ENCODE measurements at regions not wholly inside any gene's neighbourhood (a gene's known extent, or its start where the extent isn't known, plus 50 kb on each side); places are given as distances from the start of the nearest gene placed in this dataset.

GRCh38 chr11:82636615-82637014 lies 97.0 kb downstream of the FAM181B start:
- no peak for DNase-seq (ENCODE audit: low read depth in 1 of 2, low spot score in 1 of 2)
- ChIA-PET POLR2A (no interaction called here), CTCF (no interaction called here)
- ATAC-seq: no peak
- no peak overlapping the region for H3K27ac ChIP-seq
- H3K4me3 ChIP-seq: no peak overlapping the region
- H3K4me2 ChIP-seq: no peak overlapping the region
- TF ChIP-seq BHLHE40 (IDR thresholded peaks at IDR 0.05; ENCODE audit: low read depth, low read length) (no peak), EP300 (IDR thresholded peaks at IDR 0.05) (no peak), CBX8 (IDR thresholded peaks at IDR 0.05) (no peak), PHF8 (IDR thresholded peaks at IDR 0.05; ENCODE audit: borderline replicate concordance, low read depth) (no peak), PBX3 (IDR thresholded peaks at IDR 0.05) (no peak), NPAS2 (CRISPR knock-in tag; IDR thresholded peaks at IDR 0.05; ENCODE audit: borderline replicate concordance) (no peak), ZNF302 (CRISPR knock-in tag; IDR thresholded peaks at IDR 0.05) (no peak)
- no peak for FAIRE-seq
- H3K4me1 ChIP-seq: no peaks in the 10 kb centered on the region
- H3K9me3 ChIP-seq: no peaks in the 10 kb centered on the region
- 0% methylated on average over 1 of the region's 1 CpG for WGBS (ENCODE audit: missing lambda C conversion rate)

- FAIRE-seq: no peak
- CTCF ChIA-PET: no interaction called here
- DNase-seq (ENCODE audit: low read depth in 1 of 2, low spot score in 1 of 2): no peak
- H3K9me3 ChIP-seq: no peaks in the 10 kb centered on the region
- no peaks in the 10 kb centered on the region for H3K4me1 ChIP-seq
- no peak overlapping the region for H3K4me3 ChIP-seq
- TF ChIP-seq MYC (IDR thresholded peaks at IDR 0.05; ENCODE audit: borderline replicate concordance, low read length): no peak
- TF ChIP-seq TFCP2L1 (CRISPR knock-in tag; IDR thresholded peaks at IDR 0.05): no peak
- no peak for TF ChIP-seq PHF8 (IDR thresholded peaks at IDR 0.05; ENCODE audit: borderline replicate concordance, low read depth)
- no peak for TF ChIP-seq FOSB (CRISPR knock-in tag; IDR thresholded peaks at IDR 0.05)
- no peak for TF ChIP-seq CHD4 (IDR thresholded peaks at IDR 0.05; ENCODE audit: borderline replicate concordance)
- no peak for TF ChIP-seq MAZ (IDR thresholded peaks at IDR 0.05; ENCODE audit: borderline replicate concordance, low read depth, low read length)
- TF ChIP-seq RARB (CRISPR knock-in tag; IDR thresholded peaks at IDR 0.05): no peak
- TF ChIP-seq, protein P1, sequence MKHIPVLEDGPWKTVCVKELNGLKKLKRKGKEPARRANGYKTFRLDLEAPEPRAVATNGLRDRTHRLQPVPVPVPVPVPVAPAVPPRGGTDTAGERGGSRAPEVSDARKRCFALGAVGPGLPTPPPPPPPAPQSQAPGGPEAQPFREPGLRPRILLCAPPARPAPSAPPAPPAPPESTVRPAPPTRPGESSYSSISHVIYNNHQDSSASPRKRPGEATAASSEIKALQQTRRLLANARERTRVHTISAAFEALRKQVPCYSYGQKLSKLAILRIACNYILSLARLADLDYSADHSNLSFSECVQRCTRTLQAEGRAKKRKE (CRISPR knock-in tag; IDR thresholded peaks at IDR 0.05; ENCODE audit: low read depth): no peak
- TF ChIP-seq NPAS2 (CRISPR knock-in tag; IDR thresholded peaks at IDR 0.05; ENCODE audit: borderline replicate concordance): no peak
- no peak for TF ChIP-seq ZSCAN20 (CRISPR knock-in tag; IDR thresholded peaks at IDR 0.05)
- no peak for TF ChIP-seq ESRRA (IDR thresholded peaks at IDR 0.05; ENCODE audit: borderline replicate concordance, low read length)
- TF ChIP-seq EP300 (IDR thresholded peaks at IDR 0.05): no peak
- no peak for ATAC-seq
- WGBS (ENCODE audit: missing lambda C conversion rate): 2% methylated on average over 2 of the region's 2 CpGs
- no peak overlapping the region for H3K27ac ChIP-seq
- no peak overlapping the region for H3K4me2 ChIP-seq
- POLR2A ChIA-PET: no interaction called here
These were observed 99.6 kb downstream of the FAM181B start for GRCh38 chr11:82634091-82634490.

DNA sequence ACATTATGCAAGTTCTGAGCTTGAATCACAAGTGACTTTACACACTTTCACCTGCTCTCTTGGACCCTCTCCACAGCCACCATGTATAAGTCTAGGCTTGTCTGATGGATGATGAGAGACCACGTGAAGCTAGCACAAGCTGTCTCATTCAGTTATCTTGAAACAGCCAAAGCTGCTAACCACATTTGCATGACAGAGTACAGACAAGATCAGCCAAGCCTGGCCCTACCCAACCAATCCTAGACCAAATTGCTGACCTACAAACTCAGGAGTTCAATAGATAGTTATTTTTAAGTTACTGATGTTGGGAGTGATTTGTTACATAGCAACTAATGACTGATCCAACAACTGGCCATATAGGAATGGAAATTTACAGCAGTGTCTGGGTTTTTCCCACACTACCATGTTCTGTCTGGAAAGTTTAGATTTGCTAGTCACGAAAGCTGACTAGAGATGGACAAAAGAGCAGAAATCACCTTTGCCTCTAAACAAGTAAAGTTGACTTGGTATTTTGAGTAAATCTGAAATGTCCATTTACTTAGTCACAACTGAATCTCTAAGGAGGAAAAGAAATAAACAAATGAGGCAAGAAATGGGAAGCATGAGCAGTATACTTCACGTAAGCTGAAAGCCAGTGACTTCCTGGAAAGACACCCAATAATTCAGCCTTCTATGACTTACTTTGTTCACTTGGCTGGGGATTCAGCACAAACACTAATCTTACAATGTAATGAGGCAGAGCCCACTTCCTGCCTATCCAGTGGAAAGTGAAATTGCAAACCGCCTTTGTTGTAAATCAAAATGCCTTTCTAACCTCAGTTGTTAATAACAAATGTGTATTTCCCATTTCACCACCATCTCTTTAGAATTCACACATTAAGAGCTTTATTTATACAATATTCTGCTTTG lies 101.7 kb downstream of the FAM181B start:
- Histone ChIP-seq H3K4me2 (no peak overlapping the region), H3K27ac (no peak overlapping the region), H3K4me1 (no peaks in the 10 kb centered on the region), H3K4me3 (no peak overlapping the region), H3K9me3 (no peaks in the 10 kb centered on the region)
- no peak for DNase-seq (ENCODE audit: low read depth in 1 of 2, low spot score in 1 of 2)
- CTCF ChIA-PET: no interaction called here
- FAIRE-seq: no peak
- POLR2A ChIA-PET: no interaction called here
- no peak for ATAC-seq
- TF ChIP-seq NR3C1 (IDR thresholded peaks at IDR 0.05) (no peak), HOXA7 (CRISPR knock-in tag; IDR thresholded peaks at IDR 0.05) (no peak), BHLHE40 (IDR thresholded peaks at IDR 0.05; ENCODE audit: low read depth, low read length) (no peak), FOXS1 (CRISPR knock-in tag; IDR thresholded peaks at IDR 0.05) (no peak), SMC3 (IDR thresholded peaks at IDR 0.05) (no peak), JUN (IDR thresholded peaks at IDR 0.05) (no peak), ZNF302 (CRISPR knock-in tag; IDR thresholded peaks at IDR 0.05) (no peak)
- TF ChIP-seq, protein P2, sequence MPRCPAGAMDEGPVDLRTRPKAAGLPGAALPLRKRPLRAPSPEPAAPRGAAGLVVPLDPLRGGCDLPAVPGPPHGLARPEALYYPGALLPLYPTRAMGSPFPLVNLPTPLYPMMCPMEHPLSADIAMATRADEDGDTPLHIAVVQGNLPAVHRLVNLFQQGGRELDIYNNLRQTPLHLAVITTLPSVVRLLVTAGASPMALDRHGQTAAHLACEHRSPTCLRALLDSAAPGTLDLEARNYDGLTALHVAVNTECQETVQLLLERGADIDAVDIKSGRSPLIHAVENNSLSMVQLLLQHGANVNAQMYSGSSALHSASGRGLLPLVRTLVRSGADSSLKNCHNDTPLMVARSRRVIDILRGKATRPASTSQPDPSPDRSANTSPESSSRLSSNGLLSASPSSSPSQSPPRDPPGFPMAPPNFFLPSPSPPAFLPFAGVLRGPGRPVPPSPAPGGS (IDR thresholded peaks at IDR 0.05): no peak
- TF ChIP-seq, protein P3, sequence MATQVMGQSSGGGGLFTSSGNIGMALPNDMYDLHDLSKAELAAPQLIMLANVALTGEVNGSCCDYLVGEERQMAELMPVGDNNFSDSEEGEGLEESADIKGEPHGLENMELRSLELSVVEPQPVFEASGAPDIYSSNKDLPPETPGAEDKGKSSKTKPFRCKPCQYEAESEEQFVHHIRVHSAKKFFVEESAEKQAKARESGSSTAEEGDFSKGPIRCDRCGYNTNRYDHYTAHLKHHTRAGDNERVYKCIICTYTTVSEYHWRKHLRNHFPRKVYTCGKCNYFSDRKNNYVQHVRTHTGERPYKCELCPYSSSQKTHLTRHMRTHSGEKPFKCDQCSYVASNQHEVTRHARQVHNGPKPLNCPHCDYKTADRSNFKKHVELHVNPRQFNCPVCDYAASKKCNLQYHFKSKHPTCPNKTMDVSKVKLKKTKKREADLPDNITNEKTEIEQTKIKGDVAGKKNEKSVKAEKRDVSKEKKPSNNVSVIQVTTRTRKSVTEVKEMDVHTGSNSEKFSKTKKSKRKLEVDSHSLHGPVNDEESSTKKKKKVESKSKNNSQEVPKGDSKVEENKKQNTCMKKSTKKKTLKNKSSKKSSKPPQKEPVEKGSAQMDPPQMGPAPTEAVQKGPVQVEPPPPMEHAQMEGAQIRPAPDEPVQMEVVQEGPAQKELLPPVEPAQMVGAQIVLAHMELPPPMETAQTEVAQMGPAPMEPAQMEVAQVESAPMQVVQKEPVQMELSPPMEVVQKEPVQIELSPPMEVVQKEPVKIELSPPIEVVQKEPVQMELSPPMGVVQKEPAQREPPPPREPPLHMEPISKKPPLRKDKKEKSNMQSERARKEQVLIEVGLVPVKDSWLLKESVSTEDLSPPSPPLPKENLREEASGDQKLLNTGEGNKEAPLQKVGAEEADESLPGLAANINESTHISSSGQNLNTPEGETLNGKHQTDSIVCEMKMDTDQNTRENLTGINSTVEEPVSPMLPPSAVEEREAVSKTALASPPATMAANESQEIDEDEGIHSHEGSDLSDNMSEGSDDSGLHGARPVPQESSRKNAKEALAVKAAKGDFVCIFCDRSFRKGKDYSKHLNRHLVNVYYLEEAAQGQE (IDR thresholded peaks at IDR 0.05): no peak
- 4% methylated on average over 4 of the region's 4 CpGs for WGBS (ENCODE audit: missing lambda C conversion rate)
